Suppressor macrophage (primary cell): ENCODE measurements at regions not wholly inside any gene's neighbourhood (a gene's known extent, or its start where the extent isn't known, plus 50 kb on each side); places are given as distances from the start of the nearest gene placed in this dataset.
"Not testable (repeated sequence)": the region's sequence is repeated elsewhere in the genome, so short reads cannot be mapped to it uniquely, and the experiment has no call there.

Experiments used
- DNase-seq, 4 experiments: peaks; one replicate each; pipeline ENCODE4 v3.0.0-alpha.2; 2020 to 2022

DNA sequence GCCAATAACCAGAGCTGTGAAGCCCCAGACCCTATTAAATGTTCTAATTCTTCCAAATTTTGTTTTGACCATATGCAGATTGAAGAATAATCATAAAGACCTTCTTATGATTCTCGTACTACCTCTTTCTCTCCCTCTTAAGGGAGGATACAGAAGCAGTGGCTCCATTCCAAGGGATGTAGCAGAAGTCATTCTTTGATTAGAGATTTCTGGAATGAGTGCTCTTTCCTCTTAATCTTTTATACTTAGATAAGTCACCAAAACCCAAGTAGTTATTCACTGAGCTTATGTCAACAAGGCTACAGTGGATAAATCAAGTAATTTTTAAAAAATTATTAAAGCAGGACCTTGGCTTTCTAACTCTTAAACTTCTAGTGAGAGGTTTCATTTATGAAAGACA lies 266.0 kb upstream of the STXBP5 start:
- no peak for DNase-seq

DNA sequence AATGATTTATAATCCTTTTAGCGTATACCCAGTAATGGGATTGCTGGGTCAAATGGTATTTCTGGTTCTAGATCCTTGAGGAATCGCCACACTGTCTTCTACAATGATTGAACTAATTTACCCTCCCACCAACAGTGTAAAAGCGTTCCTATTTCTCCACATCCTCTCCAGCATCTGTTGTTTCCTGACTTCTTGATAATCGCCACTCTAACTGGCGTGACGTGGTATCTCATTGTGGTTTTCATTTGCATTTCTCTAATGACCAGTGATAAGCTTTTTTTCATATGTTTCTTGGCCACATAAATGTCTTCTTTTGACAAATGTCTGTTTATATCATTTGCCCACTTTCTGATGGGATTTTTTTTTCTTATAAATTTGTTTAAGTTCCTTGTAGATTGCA lies 264.8 kb upstream of the STXBP5 start:
- DNase-seq, result not testable (repeated sequence)

- peak in 3 of 4 experiments; percentile 13 to 62 (median 31) for DNase-seq
Observed at GRCh38 chr6:146943664-146944063, 260.6 kb upstream of the STXBP5 start.

DNA sequence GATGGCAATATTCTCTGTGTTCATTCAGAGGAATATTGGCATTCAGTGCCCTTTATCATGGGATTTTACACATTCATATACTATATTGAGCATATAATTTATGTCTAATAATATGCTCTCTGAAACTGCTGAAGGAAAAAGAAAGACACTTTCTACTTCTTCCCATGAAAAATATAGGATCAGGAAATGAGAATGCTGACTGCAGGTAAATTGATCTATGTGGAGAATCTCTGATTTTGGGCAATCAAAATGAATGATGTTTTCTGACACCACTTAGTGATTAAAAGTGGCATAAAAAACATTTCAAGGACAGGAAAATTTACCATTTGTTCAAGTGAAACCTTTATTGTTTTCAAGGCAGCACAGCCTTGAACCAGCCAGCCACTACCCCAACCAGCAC lies 260.1 kb upstream of the STXBP5 start:
- DNase-seq, result no peak

DNA sequence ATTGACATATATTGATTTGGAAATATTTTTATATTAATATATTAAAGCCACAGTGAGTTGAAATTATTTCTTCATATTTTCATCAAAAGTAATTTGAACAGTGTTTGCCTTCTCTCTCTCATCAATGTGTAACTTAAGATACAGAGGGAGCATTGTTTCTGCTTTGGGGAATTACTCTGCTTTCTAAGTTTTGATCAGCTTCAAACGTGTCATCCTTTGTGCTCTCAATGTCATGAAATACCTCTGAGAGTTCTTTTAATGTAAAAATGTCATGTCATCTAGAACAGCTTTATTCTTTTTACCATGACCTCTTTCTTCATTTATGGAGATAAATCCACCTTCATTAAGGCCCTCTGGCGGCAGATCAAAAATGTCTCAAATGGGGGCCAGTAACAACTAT lies 259.4 kb upstream of the STXBP5 start:
- DNase-seq, result no peak

DNA sequence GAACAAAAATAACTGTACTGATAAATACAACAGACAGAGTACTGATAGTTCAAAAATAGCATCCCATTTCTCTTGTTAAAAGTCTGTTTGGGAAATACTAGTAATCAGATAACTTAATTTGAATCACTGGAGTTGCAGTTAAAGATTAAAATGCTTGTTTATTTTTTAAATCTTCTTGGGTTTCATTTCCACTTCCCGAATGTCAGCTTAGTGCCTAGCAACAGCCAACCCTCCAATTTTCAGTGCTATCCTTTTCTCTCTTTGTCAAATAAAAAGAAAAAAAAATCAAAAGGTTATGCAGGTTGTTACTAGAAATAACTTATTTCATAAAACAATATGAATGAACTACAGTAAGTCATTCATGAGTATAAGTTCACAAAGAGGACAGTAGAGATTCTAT lies 257.7 kb upstream of the STXBP5 start:
- no peak for DNase-seq

GRCh38 chr6:146948790-146949342 lies 255.4 kb upstream of the STXBP5 start:
- no peak for DNase-seq

- DNase-seq, result no peak
Observed at GRCh38 chr6:146949425-146949824, 254.8 kb upstream of the STXBP5 start.

DNA sequence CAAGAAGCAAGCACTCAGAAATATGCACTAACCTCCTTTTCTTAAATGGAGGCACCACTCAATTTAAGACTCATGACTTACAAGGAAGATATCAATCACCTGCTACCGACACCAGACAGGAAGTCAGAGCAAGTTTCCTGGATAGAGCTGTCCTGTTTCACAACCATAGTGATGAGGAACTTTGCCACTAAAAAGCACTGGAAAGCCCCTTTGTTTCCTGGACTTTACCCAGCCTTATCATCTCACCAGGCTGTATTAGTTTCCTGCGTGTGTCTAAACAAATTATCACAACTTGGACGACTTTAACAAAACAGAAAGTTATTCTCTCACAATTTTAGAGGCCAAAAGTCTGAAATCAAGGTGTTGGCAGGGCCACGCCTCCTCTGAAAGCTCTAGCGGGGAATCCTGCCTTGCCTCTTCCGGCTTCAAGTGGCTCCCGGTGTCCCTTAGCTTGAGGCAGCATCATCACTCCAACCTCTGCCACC lies 253.8 kb upstream of the STXBP5 start:
- peak; percentile 46 to 74 (median 60) for DNase-seq

DNA sequence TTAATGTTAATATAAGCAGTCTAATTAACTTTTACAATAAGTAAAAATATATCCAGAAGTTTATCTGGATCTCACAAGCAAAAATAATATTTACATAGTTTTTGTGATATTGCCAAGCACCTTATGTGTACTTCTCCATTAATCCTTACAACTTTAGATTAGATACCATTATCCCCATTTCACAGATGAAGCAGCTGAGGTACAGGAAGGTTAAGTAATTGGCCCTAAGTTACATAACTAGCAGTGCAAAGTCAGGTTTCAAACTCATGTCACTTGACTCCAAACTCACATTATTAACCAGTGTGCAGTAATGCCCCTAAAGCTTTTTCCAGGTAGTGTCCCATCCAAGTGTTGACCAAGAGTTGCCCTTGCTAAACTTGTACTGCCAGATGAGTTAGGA lies 248.6 kb upstream of the STXBP5 start:
- no peak for DNase-seq

DNA sequence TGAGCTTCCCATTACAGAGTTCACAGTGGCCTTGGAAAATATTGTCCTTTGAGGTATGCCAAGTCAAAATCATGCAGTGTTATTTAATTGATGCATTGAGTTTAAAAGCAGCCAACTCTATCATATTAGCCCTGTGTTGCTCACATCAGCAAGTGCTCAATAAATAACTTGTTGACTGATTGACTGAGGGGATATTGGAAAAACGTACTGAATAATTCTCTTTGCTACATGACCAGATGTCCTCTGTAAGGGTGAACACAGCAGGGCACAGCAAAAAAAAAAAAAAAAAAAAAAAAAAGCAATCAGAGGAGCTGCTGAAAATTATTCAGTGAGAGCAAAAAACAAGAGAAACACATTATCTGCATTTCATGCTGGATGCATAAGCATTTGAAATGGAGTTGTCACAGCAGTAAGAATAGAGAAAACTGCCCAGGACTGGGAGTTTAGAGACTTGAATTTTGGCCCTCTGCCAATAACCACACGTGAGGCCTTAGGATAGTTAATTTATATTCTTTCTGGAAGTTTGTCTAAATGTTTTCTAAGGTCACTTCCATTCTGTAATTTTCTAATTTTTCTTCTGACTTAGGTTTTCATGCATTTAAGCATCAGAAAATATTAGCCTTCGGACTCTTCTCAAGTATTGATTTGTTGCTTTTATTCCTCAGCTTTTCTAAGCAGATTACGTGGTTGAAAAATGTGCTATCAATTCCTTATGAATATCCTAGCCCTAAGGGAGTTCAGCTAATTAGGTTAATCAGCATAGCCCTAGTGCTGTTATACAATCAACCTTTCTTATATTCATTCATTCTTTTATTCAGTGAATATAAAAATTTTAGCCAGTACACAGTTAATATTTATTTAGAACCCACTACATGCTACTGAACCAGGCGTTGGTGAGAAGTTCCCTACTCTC lies 246.8 kb upstream of the STXBP5 start:
- DNase-seq, result no peak

DNA sequence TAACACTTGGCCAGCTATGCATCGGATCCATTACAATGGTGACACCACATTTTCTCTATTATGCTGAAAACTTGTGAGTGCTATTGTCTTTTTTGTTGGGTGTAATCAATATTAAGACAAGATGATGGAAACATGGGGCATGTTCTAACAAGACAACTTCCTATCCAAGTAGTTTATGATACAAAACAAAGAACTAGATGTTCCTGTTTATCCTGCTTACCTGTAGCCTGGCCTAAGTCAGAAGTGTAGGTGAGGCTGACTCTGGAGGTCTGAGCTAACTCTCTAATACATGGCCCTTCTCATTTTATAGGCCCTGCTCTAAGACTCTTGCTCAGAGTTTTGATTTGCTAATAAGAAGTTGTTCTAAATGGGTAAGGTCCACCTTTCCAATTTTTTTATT lies 242.4 kb upstream of the STXBP5 start:
- no peak for DNase-seq

- DNase-seq, result no peak
Observed at GRCh38 chr6:146962329-146962728, 241.9 kb upstream of the STXBP5 start.

GRCh38 chr6:146965110-146965689 lies 239.0 kb upstream of the STXBP5 start:
- no peak for DNase-seq

GRCh38 chr6:146968041-146968760 lies 236.0 kb upstream of the STXBP5 start:
- no peak for DNase-seq

DNA sequence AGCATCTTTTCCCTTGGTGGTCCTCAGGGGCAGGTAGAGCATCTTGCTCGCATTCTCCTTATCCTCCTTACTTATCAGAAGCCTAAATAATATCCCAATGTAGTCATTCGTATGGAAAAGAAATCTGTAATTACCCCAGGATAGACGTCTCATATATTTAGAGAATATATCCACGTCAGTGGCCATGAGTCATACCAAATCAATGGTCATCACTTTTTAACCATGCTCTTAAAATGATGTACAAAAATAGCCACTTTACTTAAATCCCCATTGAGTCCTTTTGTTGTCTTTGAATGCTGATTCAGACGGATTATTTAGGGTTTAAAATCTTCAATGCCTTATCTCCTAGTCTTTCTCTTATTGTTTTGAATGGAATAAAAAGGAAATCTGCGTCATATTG lies 231.7 kb upstream of the STXBP5 start:
- DNase-seq, result no peak

- DNase-seq, result no peak
Observed at GRCh38 chr6:146974351-146974750, 229.9 kb upstream of the STXBP5 start.

- no peak for DNase-seq
Observed at GRCh38 chr6:146975093-146975492, 229.1 kb upstream of the STXBP5 start.

DNA sequence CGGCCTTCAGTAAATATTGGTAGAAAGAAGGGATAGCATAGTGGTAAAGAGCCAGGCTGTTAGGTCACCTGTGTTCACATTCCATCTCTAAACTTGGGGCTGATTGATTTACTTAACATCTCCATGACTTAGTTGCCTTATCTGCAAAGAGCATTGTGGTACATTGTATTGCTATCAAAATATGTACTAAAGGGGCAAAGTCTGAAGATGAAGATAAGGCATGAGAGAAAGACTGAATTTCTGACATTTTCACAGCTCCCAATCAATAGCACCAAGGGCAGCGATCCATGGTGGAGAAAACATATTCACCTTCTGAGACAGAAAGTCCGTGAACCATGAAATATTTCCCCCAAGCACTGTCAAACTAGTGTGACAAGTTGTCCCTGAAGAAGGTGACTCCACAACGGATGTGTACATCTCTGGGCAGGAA lies 223.3 kb upstream of the STXBP5 start:
- DNase-seq, result no peak

GRCh38 chr6:146981981-146982380 lies 222.2 kb upstream of the STXBP5 start:
- no peak for DNase-seq

GRCh38 chr6:146984251-146984924 lies 219.8 kb upstream of the STXBP5 start:
- DNase-seq, result no peak

GRCh38 chr6:146985111-146985510 lies 219.1 kb upstream of the STXBP5 start:
- DNase-seq, result no peak
